Endothelial cell of umbilical vein (primary cell): ENCODE measurements at regions not wholly inside any gene's neighbourhood (a gene's known extent, or its start where the extent isn't known, plus 50 kb on each side); places are given as distances from the start of the nearest gene placed in this dataset. TPM values are rescaled to one million over a fixed set of nuclear protein-coding genes. Genes with fewer than 3 reads are reported as not detected.
A peak's percentile ranks its signal among the peaks of the same experiment; 100 is the strongest.

Experiments
- BruUV-seq: library from RNA; stranded (reverse); fragments of 400-500 nt; replicated peaks from 2 replicates; lab custom pipeline; 2021; lab: Mats Ljungman, UMichigan
- CTCF ChIA-PET: fragments of 300-600, 350-600 bp; sonication (Branson Sonifier 250); formaldehyde crosslinking; loops from one replicate; lab custom pipeline; 2021; ENCODE audit warnings: antibody characterized with exemption, inconsistent platforms; lab: Charles Lee
- POLR2A ChIA-PET: fragments of 300-600, 350-600 bp; sonication (Branson Sonifier 250); formaldehyde crosslinking; loops from one replicate; lab custom pipeline; 2021; ENCODE audit warnings: antibody characterized with exemption, inconsistent platforms; lab: Charles Lee
- DNase-seq: peaks from one replicate; pipeline ENCODE4 v3.0.0-alpha.2; 2011; ENCODE audit warnings: low read depth, low spot score
- FAIRE-seq: peaks from 2 replicates; lab custom pipeline; 2011; peaks lifted over from hg19 to GRCh38; lab: Jason Lieb, UNC
- H2AFZ ChIP-seq: 2 replicates; pipeline ENCODE4 v1.6.0; 2012; ENCODE audit warnings: low read depth, low read length, control low read depth, inconsistent platforms
- H3K27ac ChIP-seq: 2 replicates; pipeline ENCODE4 v1.5.1; 2011; ENCODE audit warnings: low read depth, mild to moderate bottlenecking, control low read depth, low read length, moderate library complexity; ENCODE audit not compliant: insufficient read depth
- H3K27me3 ChIP-seq, 2 experiments: 2 replicates each; pipeline versions ENCODE4 v1.6.0 to v1.6.1; 2011; ENCODE audit warnings: low read length in 2 of 2, mixed read lengths in 1 of 2; ENCODE audit not compliant: control insufficient read depth in 2 of 2, insufficient read depth in 2 of 2
- H3K36me3 ChIP-seq, 2 experiments: 2 replicates in 1 of 2; 3 replicates in 1 of 2; pipeline ENCODE4 v1.5.1; 2011; ENCODE audit warnings: low read length in 2 of 2, mild to moderate bottlenecking in 1 of 2, moderate library complexity in 1 of 2; ENCODE audit not compliant: control insufficient read depth in 2 of 2, insufficient read depth in 2 of 2; ENCODE audit errors: extremely low read depth in 1 of 2
- H3K4me1 ChIP-seq: 3 replicates; pipeline ENCODE4 v1.5.1; 2011; ENCODE audit warnings: mild to moderate bottlenecking, low read length; ENCODE audit not compliant: control insufficient read depth, insufficient read depth; ENCODE audit errors: extremely low read depth
- H3K4me2 ChIP-seq: 2 replicates; pipeline ENCODE4 v1.6.1; 2011; ENCODE audit warnings: low read length, control low read depth, mixed read lengths; ENCODE audit not compliant: insufficient read depth
- H3K4me3 ChIP-seq, 3 experiments: fragments of 200-600 bp in 1 of 3; sonication (generic), shearing (Covaris generic) in 1 of 3; replicated peaks in 1 of 3; 2 replicates each; pipeline ENCODE4 v1.5.1; 2011 to 2016; ENCODE audit warnings: control low read depth in 3 of 3, low read length in 3 of 3, mild to moderate bottlenecking in 2 of 3, inconsistent platforms in 1 of 3, low read depth in 1 of 3, moderate library complexity in 1 of 3; ENCODE audit not compliant: insufficient read depth in 1 of 3
- H3K79me2 ChIP-seq: 2 replicates; pipeline ENCODE4 v1.6.0; 2012; ENCODE audit warnings: low read length, inconsistent platforms; ENCODE audit not compliant: control insufficient read depth, insufficient read depth
- H3K9ac ChIP-seq: replicated peaks from 2 replicates; pipeline ENCODE3; 2011; ENCODE audit warnings: low read length, control low read depth; ENCODE audit not compliant: insufficient read depth; ENCODE audit errors: extremely low read depth
- H3K9me1 ChIP-seq: replicated peaks from 3 replicates; pipeline ENCODE4 v1.6.0; 2011; ENCODE audit warnings: mild to moderate bottlenecking, low read length; ENCODE audit not compliant: control insufficient read depth, insufficient read depth; ENCODE audit errors: extremely low read depth
- H3K9me3 ChIP-seq: replicated peaks from 2 replicates; pipeline ENCODE4 v1.5.1; 2012; ENCODE audit warnings: low read length, inconsistent platforms; ENCODE audit not compliant: control insufficient read depth, insufficient read depth
- H4K20me1 ChIP-seq: replicated peaks from 2 replicates; pipeline ENCODE3; 2011; ENCODE audit warnings: mild to moderate bottlenecking, low read length; ENCODE audit not compliant: control insufficient read depth, insufficient read depth; ENCODE audit errors: extremely low read depth
- EZH2 ChIP-seq: IDR thresholded peaks from 2 replicates; pipeline ENCODE4 v1.6.1; 2012; ENCODE audit warnings: borderline replicate concordance, low read depth, mild to moderate bottlenecking, moderate library complexity, low read length, inconsistent platforms; ENCODE audit not compliant: severe bottlenecking
- FOS ChIP-seq: IDR thresholded peaks from 2 replicates; pipeline ENCODE4 v1.6.1; 2011; ENCODE audit warnings: mild to moderate bottlenecking, low read length, moderate library complexity, borderline replicate concordance; ENCODE audit not compliant: insufficient read depth
- GATA2 ChIP-seq: IDR thresholded peaks from 2 replicates; pipeline ENCODE4 v1.7.0; 2011; ENCODE audit warnings: low read depth, mild to moderate bottlenecking, moderate library complexity, mixed read lengths, low read length; ENCODE audit not compliant: insufficient read length, insufficient read depth
- MYC ChIP-seq: IDR thresholded peaks from one replicate; pipeline ENCODE4 v1.6.1; 2011; ENCODE audit warnings: mild to moderate bottlenecking, low read depth, low read length
- POLR2AphosphoS5 ChIP-seq: IDR thresholded peaks from 2 replicates; pipeline ENCODE4 v1.6.1; 2012; ENCODE audit warnings: low read depth, mild to moderate bottlenecking, control low read depth, low read length, moderate library complexity; ENCODE audit not compliant: insufficient read depth
- dilution Hi-C: fragments of 300-500 bp; cut with MboI; formaldehyde crosslinking; loops from one replicate; pipeline ENCODE4 v1.15.0; 2019; ENCODE audit warnings: low sequenced_read_pairs; ENCODE audit not compliant: extremely low pct_ligation_motif_present
- intact Hi-C: fragments of 100-400 bp; cut with micrococcal nuclease; formaldehyde crosslinking; loops from one replicate; pipeline ENCODE4 v1.10.0; 2022
- microRNA counts: library from miRNA; unstranded; fragments of <30 nt; microRNA quantifications from one replicate; lab custom pipeline; 2016
- microRNA-seq: library from miRNA; unstranded; fragments of <30 nt; microRNA quantifications from one replicate; pipeline ENCODE4 v1.2.0, GENCODE V29; 2021; ENCODE audit warnings: borderline number of aligned reads, borderline replicate concordance
- small RNA-seq: library from RNA; depleted of rRNA; stranded (forward); fragments of <200 nt; gene quantifications from one replicate; pipeline ENCODE3, GENCODE V24; 2012; ENCODE audit warnings: low replicate concordance, low read depth; ENCODE audit not compliant: insufficient read depth, insufficient read length
- TF ChIP-seq, protein P1 (sequence below), 2 donors: IDR thresholded peaks; 1 replicate in 1 of 2; 2 replicates in 1 of 2; pipeline ENCODE4 v1.5.1; 2011; ENCODE audit warnings: low read length in 2 of 2, mild to moderate bottlenecking in 2 of 2, moderate library complexity in 2 of 2, control low read depth in 1 of 2, inconsistent platforms in 1 of 2, low read depth in 1 of 2; ENCODE audit not compliant: insufficient read depth in 1 of 2; ENCODE audit errors: extremely low read depth in 1 of 2

GRCh38 chr1:94592571-94592920 is 51.0 kb upstream of the F3 start:
- Histone ChIP-seq H3K27me3 (peaks cover 0 to 7% of the 10 kb centered on the region in 2 experiments), H3K9me1 (no peaks in the 10 kb centered on the region), H2AFZ (no peak overlapping the region), H3K79me2 (no peaks in the 10 kb centered on the region), H3K4me2 (no peak overlapping the region), H4K20me1 (no peaks in the 10 kb centered on the region), H3K9ac (no peak overlapping the region), H3K36me3 (no peaks in the 10 kb centered on the region), H3K27ac (no peak overlapping the region), H3K9me3 (no peaks in the 10 kb centered on the region), H3K4me3 (no peak overlapping the region), H3K4me1 (no peaks in the 10 kb centered on the region)
- FAIRE-seq, result no peak
- DNase-seq, result no peak
- CTCF ChIA-PET, result interaction anchor here (1.4 kb wide), 1 partner anchor 214 kb away, joined by 3 read pairs; no protein-coding TSS in a partner anchor
- intact Hi-C loops, result no loop called here
- POLR2A ChIA-PET, result no interaction called here
- no peak for TF ChIP-seq MYC
- no peak for TF ChIP-seq GATA2
- no peak for TF ChIP-seq EZH2
- TF ChIP-seq, protein P1, sequence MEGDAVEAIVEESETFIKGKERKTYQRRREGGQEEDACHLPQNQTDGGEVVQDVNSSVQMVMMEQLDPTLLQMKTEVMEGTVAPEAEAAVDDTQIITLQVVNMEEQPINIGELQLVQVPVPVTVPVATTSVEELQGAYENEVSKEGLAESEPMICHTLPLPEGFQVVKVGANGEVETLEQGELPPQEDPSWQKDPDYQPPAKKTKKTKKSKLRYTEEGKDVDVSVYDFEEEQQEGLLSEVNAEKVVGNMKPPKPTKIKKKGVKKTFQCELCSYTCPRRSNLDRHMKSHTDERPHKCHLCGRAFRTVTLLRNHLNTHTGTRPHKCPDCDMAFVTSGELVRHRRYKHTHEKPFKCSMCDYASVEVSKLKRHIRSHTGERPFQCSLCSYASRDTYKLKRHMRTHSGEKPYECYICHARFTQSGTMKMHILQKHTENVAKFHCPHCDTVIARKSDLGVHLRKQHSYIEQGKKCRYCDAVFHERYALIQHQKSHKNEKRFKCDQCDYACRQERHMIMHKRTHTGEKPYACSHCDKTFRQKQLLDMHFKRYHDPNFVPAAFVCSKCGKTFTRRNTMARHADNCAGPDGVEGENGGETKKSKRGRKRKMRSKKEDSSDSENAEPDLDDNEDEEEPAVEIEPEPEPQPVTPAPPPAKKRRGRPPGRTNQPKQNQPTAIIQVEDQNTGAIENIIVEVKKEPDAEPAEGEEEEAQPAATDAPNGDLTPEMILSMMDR (IDR thresholded peaks at IDR 0.05; ENCODE audit: extremely low read depth in 1 of 2, insufficient read depth in 1 of 2, low read depth in 1 of 2, low read length in 2 of 2), result no peak
- BruUV-seq, result no TSS peak
- dilution Hi-C loops, result no loop called here

DNA sequence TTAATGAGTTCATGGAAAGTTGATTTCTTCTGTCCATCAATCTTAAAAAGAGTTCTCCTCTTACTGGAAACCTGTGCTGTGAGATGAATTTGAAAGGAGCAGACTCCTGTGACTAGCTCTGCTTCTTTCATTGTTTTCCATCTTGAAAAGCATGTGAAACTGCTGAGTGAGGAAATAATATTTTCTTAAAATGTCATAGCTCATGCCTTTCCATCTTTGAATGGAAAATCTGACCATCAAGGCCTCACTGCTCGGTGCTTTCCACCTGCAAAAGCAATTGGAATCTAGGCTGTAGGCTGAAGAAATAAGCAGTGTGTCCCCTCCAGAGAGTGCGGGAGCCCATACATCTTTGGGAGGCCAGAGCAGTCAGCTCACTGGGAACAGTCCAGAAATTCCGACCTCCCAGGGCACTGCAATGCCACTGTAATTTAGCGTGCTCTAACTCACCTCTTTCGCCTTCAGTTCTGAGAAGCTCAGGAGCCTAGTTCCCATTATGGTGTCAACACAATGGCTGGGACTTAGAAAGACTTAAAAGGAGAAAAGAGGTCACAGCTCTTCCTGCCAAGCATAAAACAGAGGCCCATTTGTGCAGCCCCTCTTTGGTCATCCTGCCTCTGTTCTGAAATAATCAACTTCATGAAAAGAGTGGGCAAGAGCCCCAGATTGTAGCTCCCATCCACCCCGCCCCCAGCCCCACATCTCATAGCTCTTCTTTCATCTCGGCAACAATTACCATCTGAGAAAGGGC is 50.4 kb upstream of the F3 start:
- no TSS peak for BruUV-seq
- Histone ChIP-seq H2AFZ (no peak overlapping the region), H3K27me3 (peaks cover 0 to 6% of the 10 kb centered on the region in 2 experiments), H3K36me3 (no peaks in the 10 kb centered on the region), H3K9me3 (no peaks in the 10 kb centered on the region), H3K4me3 (no peak overlapping the region), H3K9me1 (no peaks in the 10 kb centered on the region), H4K20me1 (no peaks in the 10 kb centered on the region), H3K79me2 (no peaks in the 10 kb centered on the region), H3K4me2 (no peak overlapping the region), H3K27ac (no peak overlapping the region), H3K4me1 (no peaks in the 10 kb centered on the region), H3K9ac (no peak overlapping the region)
- CTCF ChIA-PET, result interaction anchor here (1.4 kb wide), 1 partner anchor 214 kb away, joined by 3 read pairs; no protein-coding TSS in a partner anchor
- FAIRE-seq (no peak), DNase-seq (no peak)
- dilution Hi-C loops, result no loop called here
- POLR2A ChIA-PET, result no interaction called here
- TF ChIP-seq FOS (no peak), POLR2AphosphoS5 (no peak)
- intact Hi-C loops, result no loop called here

MicroRNAs encoded in the stretch of these regions (microRNA counts, 767-probe panel; counts per million panel counts)
- 723 counts per million, percentile 96 among the panel's probes with 10 or more counts for microRNA hsa-miR-378g (lab: Ali Mortazavi, UCI)

Small RNAs in the stretch of these regions (microRNA-seq; reads per million reads assigned to microRNA genes)
- not detected for gene MIR378G

Small RNAs in the stretch of these regions (small RNA-seq; reads per million reads assigned to genes)
- gene MIR378G, result not detected
